ENCODE measurements at regions not wholly inside any gene's neighbourhood (a gene's known extent, or its start where the extent isn't known, plus 50 kb on each side); places are given as distances from the start of the nearest gene placed in this dataset.
A peak's percentile ranks its signal among the peaks of the same experiment; 100 is the strongest.

GRCh38 chr1:112344754-112345423, 51.1 kb upstream of the CTTNBP2NL start:
- Histone ChIP-seq H3K27ac (ENCODE audit: low read depth in 1 of 2, low read length in 2 of 2) (no peak overlapping the region), H3K4me1 (ENCODE audit: insufficient read depth, low read length) (peaks cover 7% of the 10 kb centered on the region), H3K9me3 (ENCODE audit: control insufficient read depth in 1 of 2, insufficient read depth in 1 of 2, low read length in 2 of 2) (peaks cover 0 to 3% of the 10 kb centered on the region in 2 experiments), H3K27me3 (ENCODE audit: control insufficient read depth in 1 of 2, insufficient read depth in 2 of 2, low read length in 2 of 2) (no peaks in the 10 kb centered on the region), H3K4me3 (ENCODE audit: low read length) (no peak overlapping the region), H3K36me3 (ENCODE audit: insufficient read depth, low read length) (no peaks in the 10 kb centered on the region)
- TF ChIP-seq CTCF (IDR thresholded peaks at IDR 0.05) = no peak
- CTCF ChIA-PET = no interaction called here
- H3K4me1 Mint-ChIP-seq (ENCODE audit: low read depth) = peaks cover 19% of the 10 kb centered on the region
- no peak overlapping the region for H3K4me3 Mint-ChIP-seq
- H3K27ac Mint-ChIP-seq = peak overlapping the region; percentile 69
- ATAC-seq (ENCODE audit: poor library complexity) = peak; percentile 96
- no peaks in the 10 kb centered on the region for H3K9me3 Mint-ChIP-seq
- POLR2A ChIA-PET = interaction anchor here (0.6 kb wide), 1 partner anchor 8 kb away, joined by 4 read pairs; no protein-coding TSS in a partner anchor
- intact Hi-C loops (cut with DNase I, micrococcal nuclease) = no loop called here
- H3K36me3 Mint-ChIP-seq (ENCODE audit: low read depth) = no peaks in the 10 kb centered on the region
- peak in 5 of 14 experiments; percentile 5 to 65 (median 37) for DNase-seq
- no peaks in the 10 kb centered on the region for H3K27me3 Mint-ChIP-seq
